Activated CD4-positive, alpha-beta T cell treated with anti-CD3 and anti-CD28 coated beads, Interleukin-2, amount 50 U/mL, for 4 hours (primary cell): ENCODE measurements at regions not wholly inside any gene's neighbourhood (a gene's known extent, or its start where the extent isn't known, plus 50 kb on each side); places are given as distances from the start of the nearest gene placed in this dataset.
"Not testable (repeated sequence)": the region's sequence is repeated elsewhere in the genome, so short reads cannot be mapped to it uniquely, and the experiment has no call there.

ENCODE experiments used
- DNase-seq, 2 experiments: peaks; one replicate each; pipeline ENCODE4 v3.0.0-alpha.2; 2020

- no peak for DNase-seq
Measured at GRCh38 chr10:78327778-78328591, 294.3 kb downstream of the RPS24 start.

GRCh38 chr10:78328592-78329404 is 295.1 kb downstream of the RPS24 start:
- DNase-seq: no peak

GRCh38 chr10:78330884-78331283 is 297.2 kb downstream of the RPS24 start:
- DNase-seq: no peak

GRCh38 chr10:78331391-78331922 is 297.8 kb downstream of the RPS24 start:
- DNase-seq: no peak

GRCh38 chr10:78332012-78332411 is 298.3 kb downstream of the RPS24 start:
- DNase-seq: no peak

GRCh38 chr10:78332657-78333056 is 299.0 kb downstream of the RPS24 start:
- no peak for DNase-seq

GRCh38 chr10:78333362-78334143 is 299.9 kb downstream of the RPS24 start:
- no peak for DNase-seq

- DNase-seq: no peak
Measured at GRCh38 chr10:78335371-78335690, 301.7 kb downstream of the RPS24 start.

GRCh38 chr10:78335691-78336401 is 302.2 kb downstream of the RPS24 start:
- no peak for DNase-seq

GRCh38 chr10:78336402-78336791 is 302.7 kb downstream of the RPS24 start:
- no peak for DNase-seq

GRCh38 chr10:78337016-78337415 is 303.4 kb downstream of the RPS24 start:
- no peak for DNase-seq

- DNase-seq: no peak
Measured at GRCh38 chr10:78337646-78338391, 304.2 kb downstream of the RPS24 start.

- DNase-seq: no peak
Measured at GRCh38 chr10:78338717-78339116, 305.1 kb downstream of the RPS24 start.

- DNase-seq: no peak
Measured at GRCh38 chr10:78339251-78339650, 305.6 kb downstream of the RPS24 start.

GRCh38 chr10:78341953-78342614 is 308.4 kb downstream of the RPS24 start:
- no peak for DNase-seq

- no peak for DNase-seq
Measured at GRCh38 chr10:78342827-78343653, 309.4 kb downstream of the RPS24 start.

- not testable (repeated sequence) for DNase-seq
Measured at GRCh38 chr10:78344257-78344656, 310.6 kb downstream of the RPS24 start.

- not testable (repeated sequence) for DNase-seq
Measured at GRCh38 chr10:78345515-78345914, 311.9 kb downstream of the RPS24 start.

- DNase-seq: no peak
Measured at GRCh38 chr10:78346721-78347120, 313.1 kb downstream of the RPS24 start.
